ENCODE measurements at regions not wholly inside any gene's neighbourhood (a gene's known extent, or its start where the extent isn't known, plus 50 kb on each side); places are given as distances from the start of the nearest gene placed in this dataset.

DNA sequence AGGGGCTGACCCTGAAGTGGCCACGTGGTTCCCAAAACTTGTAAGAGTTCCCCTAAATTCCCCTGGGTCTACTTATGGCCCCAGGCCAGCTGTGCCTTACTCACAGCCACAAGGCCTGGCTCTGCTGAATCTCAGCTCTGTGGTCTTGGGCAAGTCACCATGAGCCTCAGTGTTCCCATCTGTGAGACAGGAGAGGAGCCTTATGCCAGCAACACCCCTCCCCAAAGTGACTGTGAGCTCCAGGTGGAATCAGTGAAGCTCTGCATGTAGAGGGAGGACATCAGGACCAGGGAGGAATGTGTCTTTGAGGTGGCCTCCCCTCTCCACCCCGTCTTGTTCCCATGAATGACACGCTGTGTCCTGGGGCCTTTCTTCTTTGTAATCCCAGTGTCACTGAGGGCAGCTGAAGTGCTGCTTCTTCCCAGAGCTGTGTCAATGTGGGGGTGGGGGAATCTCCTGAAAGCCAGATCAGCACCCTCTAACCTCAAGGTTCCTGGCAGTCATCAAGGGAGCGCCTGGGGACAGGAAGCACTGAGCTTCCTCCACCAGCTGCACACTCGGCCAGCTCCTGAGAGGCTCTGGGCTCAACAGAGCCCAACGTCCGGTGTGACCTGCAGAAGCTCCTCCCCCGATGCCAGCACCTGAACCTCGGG is 258.9 kb downstream of the UACA start (continued):
- no peak for TF ChIP-seq HNRNPK (IDR thresholded peaks at IDR 0.05; ENCODE audit: low read depth, low read length, poor library complexity, severe bottlenecking)
- no peak for TF ChIP-seq ZMIZ1 (IDR thresholded peaks at IDR 0.05; ENCODE audit: low read depth in 2 of 2, low read length in 2 of 2)
- TF ChIP-seq ZFPM2 (CRISPR knock-in tag; IDR thresholded peaks at IDR 0.05): no peak
- TF ChIP-seq, protein P1, sequence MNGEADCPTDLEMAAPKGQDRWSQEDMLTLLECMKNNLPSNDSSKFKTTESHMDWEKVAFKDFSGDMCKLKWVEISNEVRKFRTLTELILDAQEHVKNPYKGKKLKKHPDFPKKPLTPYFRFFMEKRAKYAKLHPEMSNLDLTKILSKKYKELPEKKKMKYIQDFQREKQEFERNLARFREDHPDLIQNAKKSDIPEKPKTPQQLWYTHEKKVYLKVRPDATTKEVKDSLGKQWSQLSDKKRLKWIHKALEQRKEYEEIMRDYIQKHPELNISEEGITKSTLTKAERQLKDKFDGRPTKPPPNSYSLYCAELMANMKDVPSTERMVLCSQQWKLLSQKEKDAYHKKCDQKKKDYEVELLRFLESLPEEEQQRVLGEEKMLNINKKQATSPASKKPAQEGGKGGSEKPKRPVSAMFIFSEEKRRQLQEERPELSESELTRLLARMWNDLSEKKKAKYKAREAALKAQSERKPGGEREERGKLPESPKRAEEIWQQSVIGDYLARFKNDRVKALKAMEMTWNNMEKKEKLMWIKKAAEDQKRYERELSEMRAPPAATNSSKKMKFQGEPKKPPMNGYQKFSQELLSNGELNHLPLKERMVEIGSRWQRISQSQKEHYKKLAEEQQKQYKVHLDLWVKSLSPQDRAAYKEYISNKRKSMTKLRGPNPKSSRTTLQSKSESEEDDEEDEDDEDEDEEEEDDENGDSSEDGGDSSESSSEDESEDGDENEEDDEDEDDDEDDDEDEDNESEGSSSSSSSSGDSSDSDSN (IDR thresholded peaks at IDR 0.05; ENCODE audit: borderline replicate concordance in 1 of 2, low read depth in 2 of 2, low read length in 2 of 2): no peak
